ENCODE measurements at regions not wholly inside any gene's neighbourhood (a gene's known extent, or its start where the extent isn't known, plus 50 kb on each side); places are given as distances from the start of the nearest gene placed in this dataset.

DNA sequence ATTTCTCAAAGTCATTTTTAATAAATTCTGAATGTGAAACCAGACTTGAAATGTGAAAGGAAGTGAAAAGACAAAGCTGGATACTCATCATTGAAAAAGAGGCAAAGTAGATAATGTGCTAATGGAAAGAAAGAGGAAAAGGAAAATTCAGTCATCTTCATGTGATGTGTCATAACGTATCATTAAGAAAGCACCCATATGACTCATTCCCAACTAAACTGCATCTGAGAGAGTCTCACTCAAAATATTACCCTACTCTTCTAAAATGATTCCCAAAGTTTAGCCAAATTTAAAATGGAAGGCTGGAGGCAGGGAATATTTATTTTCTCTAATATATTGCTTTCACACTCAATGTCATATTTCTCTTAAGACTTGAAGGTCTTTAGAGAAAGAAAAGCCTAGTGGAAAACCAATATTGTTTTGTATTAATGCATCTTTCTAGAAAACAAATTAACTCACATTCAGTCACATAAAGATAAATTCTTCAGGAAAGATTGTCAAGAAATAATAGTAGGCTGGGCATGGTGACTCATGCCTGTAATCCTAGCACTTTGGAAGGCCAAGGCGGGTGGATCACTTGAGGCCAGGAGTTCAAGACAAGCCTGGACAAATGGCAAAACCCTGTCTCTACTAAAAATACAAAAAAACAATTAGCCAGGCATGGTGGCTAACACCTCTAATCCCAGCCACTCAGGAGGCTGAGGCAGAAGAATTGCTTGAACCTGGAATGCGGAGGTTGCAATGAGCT lies 129.9 kb downstream of the SLC30A10 start:
- no peak for DNase-seq

GRCh38 chr1:219797683-219798082 lies 130.7 kb downstream of the SLC30A10 start:
- DNase-seq = no peak

GRCh38 chr1:219797009-219797408 lies 131.3 kb downstream of the SLC30A10 start:
- DNase-seq = no peak

GRCh38 chr1:219795363-219795917 lies 132.9 kb downstream of the SLC30A10 start:
- no peak for DNase-seq

DNA sequence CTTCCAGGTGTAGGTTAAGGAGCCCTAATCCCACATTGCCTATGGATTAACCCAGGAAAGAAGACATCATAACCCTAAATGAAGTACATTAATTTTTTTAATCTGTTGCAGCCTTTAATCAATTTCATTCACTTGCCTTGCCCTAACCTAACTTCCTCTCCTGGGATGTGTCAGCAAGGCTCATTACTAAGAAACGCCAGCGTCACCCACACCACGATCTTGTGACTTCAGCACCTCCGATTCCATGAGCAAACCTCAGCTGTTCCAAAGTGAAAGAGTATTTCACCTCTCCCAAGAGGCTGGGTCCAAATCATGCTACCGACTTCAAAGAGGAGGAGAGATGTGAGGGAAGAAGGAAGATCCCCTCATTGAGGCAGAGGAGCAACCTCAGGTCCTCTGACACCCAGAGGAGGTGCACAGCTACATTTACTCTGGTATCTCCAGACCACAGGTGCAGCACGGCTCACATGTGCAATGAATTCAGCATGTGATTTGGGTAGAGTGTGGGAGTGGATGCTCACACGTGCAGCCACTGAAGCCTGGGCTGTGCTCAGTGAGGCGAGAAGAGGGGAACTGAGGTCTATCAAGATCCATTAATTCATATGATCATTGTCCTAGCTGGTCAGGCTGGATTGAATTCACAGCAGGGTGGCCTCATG lies 134.1 kb downstream of the SLC30A10 start:
- DNase-seq = no peak

DNA sequence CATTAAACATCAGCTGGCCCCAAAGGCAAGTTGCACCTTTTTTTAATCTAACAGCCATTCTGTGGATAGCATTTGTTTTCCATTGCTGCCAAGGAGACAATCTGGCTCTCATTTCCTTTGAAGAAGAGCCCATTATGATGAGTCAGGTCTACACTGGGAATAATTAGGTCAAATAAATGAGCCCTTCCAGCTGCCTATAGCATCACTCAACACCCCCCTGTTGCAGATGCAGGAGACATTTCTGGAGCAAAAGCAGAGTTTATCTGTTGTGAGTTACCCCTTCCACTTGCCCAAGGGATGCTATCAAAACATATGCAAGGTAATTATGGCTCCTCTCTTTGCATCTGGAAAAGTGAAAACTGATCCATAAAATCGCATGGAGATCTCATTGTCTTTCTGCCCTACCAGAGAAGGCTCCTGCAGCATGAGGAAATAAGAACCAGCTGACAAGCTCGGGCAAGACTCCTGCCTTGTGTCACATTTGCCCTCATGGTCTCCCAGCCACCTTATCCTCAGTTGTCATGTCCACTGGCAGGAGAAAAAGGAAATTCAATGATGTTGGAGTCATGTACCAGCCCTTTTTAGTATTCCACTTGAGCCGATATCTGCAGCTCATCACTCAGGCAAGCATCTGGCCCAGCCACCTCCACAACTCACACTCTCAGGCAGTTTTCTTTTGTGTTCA lies 135.9 kb downstream of the SLC30A10 start:
- DNase-seq = peak in 1 of 2 experiments; percentile 36

GRCh38 chr1:219791766-219792165 lies 136.6 kb downstream of the SLC30A10 start:
- DNase-seq = no peak

- DNase-seq = no peak
Measured at GRCh38 chr1:219790834-219791615, 137.3 kb downstream of the SLC30A10 start.

- no peak for DNase-seq
Measured at GRCh38 chr1:219788700-219789099, 139.7 kb downstream of the SLC30A10 start.

DNA sequence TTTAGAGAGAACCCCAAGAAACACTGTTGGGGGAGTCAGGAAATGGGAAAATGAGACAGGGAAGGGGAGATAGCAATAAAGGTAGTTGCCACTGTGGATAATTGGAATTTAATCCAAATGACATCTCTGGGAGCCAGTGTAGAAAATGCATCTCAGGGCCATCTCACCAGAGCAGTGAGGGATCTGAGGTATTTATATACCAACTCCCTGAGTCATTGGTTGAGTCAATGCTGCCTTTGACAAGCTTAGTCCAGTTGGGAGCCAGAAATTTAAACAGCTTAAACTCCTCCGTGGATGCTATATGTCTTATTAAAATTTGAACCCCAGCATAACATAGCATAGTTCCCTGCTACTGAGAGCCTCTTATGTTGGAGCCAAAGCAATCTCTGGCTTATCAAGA lies 140.3 kb downstream of the SLC30A10 start:
- no peak for DNase-seq

- DNase-seq = peak; percentile 61 to 78
Measured at GRCh38 chr1:219784660-219785381, 143.5 kb downstream of the SLC30A10 start.

- DNase-seq = peak; percentile 29 to 36
Measured at GRCh38 chr1:219783605-219784235, 144.6 kb downstream of the SLC30A10 start.

DNA sequence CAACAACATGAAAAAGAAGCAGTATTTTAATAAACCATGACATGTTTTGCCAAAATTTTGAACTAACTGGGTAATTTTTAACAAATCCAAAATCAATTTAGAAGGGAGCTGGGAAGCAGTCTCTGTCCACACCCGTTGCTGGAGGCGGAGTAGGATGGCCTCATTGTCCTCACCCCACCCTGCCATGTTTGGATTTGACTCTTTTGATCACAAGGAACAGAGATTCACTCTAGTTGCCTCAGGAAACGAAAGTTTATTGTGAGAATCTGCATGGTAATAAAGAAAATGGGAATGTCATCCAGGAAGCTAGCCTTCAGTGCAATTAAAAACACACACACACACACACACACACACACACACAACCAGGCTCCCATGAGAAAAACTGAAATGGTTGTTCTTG lies 145.4 kb downstream of the SLC30A10 start:
- no peak for DNase-seq

DNA sequence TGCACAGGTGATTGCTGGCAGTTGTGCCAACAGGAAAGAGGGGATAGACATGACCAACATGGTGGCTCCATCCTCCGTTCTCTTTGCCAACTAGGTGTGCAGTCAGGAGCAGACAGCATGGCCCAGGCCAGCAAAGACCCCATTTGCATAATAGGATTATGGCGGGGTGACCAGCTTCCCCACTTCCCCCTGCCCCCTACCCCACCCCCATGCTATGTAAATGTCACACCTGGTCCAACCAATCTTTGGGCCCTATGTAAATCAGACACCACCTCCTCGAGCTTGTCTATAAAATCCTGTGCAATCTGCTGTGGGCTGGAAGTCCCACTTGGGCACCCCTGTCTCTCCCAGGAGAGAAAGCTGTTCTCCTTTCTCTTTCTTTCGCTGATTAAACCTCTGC lies 146.0 kb downstream of the SLC30A10 start:
- no peak for DNase-seq

DNA sequence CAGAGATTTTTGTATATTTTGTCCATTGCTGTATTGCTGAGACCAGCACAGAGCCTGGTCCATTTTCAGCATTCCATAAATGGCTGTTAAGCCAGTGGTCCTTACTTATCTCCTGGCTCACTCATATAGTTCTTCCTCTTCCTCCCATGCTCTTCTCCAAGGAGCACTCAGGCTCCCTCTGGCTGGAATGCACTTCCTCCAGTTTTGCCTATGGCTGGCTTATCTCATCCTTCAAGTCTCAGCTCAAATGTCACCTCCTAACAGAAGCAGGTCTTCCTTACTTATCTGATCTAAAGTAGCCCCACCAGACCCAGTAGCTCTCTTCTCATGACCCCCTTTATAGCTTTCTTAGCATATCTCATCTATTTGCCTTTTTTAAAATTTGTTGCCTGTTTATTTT lies 146.9 kb downstream of the SLC30A10 start:
- no peak for DNase-seq

DNA sequence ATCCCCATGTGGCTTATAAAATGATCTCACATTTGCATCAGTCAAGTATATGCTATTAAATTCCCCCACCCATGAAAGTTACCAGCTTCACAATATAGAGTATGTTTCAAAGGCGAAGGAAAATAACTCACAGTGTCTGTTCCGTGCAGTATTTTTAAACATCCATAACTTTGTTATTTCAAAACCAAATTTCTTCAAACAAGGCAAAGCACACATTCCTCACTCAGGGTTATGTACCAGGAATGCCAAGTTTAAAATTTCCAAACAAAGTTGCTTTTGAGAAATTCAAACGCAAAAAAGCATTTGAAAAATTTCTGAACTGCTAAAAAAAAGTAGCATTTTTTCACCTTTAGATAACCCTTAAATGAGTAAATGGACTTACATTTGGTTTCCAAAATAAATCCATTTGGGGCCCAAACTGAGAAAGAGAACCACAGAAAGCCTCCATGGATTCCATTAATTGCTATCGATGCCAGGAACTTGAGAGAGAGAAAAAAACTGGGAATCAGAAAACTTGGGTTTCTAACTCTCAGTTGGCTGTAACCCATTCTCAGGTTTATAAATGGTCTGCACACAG lies 149.5 kb downstream of the SLC30A10 start:
- DNase-seq = no peak

- DNase-seq = no peak
Measured at GRCh38 chr1:219778110-219778509, 150.2 kb downstream of the SLC30A10 start.

DNA sequence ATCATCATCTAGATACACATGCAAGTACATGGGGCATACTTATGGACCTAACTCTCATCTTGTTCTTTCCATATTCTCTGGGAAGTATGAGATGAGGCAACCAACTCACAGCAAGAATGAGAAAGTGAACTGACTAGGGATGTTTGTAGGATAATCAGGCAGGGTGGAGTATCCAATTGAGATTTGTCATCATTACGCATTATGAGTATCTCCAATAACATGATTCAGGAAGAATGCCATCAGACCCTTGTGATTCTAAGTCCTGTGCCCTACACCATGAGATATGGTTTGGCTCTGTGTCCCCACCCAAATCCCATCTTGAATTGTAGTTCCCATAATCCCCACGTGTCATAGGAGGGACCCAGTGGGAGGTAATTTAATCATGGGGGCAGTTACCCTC lies 154.0 kb downstream of the SLC30A10 start:
- no peak for DNase-seq

GRCh38 chr1:219773775-219774174 lies 154.6 kb downstream of the SLC30A10 start:
- no peak for DNase-seq

DNA sequence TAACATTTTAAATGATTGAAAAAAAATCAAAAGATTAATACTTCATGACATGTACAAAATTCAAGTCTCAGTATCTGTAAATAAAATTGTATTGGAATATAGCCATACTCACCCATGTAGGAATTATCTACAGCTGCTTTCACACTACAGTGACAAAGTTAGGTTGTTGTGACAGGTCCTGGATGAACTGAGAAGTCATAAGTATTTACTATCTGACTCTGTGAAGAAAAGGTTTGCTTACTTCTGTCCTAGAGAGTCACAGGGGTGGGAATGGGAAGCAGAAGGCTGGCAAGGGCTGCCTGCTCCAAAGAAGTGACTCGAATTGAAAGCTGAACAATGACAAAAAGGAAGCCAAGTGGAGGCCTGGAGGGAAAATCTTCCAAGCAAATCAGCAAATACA lies 155.2 kb downstream of the SLC30A10 start:
- no peak for DNase-seq
